ENCODE measurements at regions not wholly inside any gene's neighbourhood (a gene's known extent, or its start where the extent isn't known, plus 50 kb on each side); places are given as distances from the start of the nearest gene placed in this dataset.

DNA sequence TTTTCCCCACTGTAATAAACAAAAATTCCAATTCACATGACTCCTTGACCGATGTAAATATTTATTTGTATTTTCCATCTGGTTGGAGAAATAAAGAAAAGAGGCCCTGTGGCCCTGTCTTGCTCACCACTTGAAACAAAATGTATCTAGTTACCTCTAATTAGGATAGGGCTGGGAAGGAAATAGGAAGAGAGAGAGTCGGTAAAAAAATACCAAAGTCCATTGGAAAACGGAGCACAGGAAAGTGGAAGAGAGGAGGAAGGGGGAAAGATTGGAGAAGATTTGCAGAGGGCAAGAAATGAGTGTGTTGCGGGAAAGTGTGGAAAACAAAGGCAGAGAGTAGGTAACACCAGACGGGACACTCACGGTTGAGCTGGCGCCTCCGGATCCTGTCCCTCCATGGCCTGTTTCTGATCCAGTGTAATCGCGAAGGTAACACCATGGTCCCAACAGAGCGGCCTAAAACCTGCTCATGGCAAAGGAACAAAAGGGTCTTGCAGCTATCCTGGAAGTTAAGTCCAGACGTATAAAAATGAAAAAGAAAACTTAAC is 105.8 kb upstream of the RIPOR2 start:
- DNase-seq, result peak; percentile 77

DNA sequence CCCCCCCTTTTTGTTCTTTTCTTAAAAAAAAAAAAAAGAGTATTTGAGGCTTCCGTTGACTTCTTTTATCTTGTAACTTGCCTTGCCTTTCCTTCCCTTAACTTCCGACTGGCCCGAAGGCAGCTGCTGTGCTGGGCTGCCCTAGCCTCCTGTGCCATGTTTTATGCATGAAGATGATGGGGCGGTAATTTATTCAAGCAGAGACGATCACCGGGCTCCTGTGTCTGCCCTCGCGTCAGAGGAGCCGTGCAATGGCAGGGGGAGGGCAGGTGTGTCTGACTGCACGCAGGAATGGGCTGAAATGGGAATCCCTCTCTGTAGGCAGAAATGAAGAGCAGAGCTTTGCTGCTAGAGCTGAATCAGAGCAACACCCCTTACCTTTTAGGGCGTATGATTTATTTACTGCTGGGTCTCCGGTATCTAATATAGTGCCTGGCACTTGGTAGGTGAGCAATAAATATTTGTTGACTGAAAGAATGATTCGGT is 106.3 kb upstream of the RIPOR2 start:
- peak; percentile 93 for DNase-seq

DNA sequence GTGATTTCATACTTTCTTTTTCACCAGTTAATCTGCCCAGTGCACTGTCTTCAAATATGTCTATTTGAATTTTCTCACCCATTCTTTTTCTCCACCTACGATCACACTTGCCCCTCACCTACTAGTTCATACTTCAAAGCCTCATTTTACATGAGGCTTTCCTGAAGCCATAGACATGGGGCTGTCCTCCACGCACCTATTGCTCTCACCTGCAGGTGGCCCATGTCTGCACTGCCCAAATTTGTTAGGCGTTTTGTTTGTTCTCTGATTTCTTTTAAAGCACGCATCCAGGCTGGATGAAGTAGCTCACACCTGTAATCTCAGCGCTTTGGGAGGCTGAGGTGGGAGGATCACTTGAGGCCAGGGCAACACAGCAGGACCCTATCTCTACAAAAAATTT is 106.8 kb upstream of the RIPOR2 start:
- DNase-seq, result peak; percentile 75

DNA sequence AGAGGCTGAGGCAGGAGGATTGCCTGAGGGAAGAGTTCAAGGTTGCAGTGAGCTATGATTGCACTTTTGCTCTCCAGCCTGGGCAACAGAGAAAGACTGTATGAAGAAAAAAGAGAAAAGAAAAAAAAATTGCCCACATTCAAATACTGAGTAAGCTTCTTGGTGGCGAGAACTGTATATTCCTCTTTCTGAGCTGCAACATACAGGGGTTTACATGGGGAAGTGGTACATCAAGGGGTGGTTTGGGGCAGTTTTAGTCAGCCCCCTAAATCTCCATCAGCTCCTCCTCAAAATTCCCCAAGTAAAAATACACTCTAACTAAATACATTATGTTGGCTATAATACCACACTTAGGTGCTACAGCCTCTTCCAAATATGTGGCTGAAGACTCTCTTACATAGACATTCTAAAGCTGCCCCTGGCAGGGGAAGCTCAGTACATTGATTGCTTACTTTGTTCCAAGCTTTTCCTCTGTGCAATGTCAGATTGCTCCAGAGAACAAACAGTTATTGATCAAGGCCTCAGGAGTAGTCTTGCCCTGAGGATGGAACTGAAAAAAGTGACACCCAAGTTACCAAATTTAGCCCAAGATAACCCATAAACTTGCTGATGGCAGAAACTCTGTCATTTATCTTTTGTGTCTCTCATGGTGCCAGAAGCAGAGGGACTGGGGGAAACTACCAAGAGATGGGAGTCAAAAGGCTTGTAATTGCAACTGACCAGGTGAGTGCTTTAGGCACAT is 107.4 kb upstream of the RIPOR2 start:
- no peak for DNase-seq

DNA sequence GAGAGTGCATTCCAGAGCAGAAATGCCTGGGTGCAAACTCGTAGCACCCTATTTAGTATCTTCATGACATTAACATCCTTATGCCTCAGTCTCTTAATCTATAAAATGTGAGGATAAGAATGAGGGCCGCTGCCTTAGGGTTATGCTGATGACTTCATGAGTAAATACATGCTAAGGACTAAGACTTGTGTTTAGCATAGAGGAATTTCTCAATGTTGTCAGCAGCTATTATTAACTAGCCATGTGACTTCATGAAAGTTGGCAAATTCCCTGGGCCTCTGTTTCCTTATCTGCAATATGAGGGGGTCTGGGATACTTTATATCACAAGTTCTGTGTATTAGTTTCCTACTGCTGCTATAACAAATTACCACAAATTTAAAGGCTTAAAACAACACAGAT is 108.1 kb upstream of the RIPOR2 start:
- DNase-seq, result no peak

DNA sequence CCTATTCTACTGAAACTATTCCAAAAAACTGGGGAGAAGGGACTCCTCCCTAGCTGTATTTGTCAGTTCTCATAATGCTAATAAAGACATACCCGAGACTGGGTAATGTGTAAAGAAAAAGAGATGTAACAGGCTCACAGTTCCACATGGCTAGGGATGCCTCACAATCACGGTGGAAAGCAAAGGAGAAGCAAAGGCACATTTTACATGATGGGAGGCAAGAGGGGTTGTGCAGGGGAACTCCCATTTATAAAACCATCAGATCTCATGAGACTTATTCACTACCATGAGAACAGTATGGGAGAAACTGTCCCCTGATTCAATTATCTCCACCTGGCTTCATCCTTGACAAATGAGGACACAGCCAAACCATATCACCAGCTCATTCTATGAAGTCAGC is 111.2 kb upstream of the RIPOR2 start:
- DNase-seq, result no peak

DNA sequence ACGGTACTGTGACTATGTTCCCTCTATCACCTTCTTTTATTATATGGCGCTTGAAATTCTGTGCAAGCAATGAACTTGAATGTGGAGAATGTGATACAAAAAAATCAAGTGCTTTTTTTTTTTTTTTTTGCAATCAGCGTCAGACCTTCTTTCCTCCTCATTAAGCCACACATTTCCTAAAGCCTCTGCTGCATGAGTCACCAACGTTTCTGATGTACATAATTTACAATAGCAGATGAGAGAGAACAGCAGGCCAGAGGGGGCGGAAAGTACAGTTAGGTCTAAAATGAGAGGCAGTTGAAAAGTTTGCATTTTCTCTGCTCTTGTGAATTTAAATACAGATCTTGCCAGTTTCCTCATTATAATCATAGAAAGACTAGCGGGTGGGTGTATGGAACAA is 114.6 kb upstream of the RIPOR2 start:
- peak; percentile 47 for DNase-seq

DNA sequence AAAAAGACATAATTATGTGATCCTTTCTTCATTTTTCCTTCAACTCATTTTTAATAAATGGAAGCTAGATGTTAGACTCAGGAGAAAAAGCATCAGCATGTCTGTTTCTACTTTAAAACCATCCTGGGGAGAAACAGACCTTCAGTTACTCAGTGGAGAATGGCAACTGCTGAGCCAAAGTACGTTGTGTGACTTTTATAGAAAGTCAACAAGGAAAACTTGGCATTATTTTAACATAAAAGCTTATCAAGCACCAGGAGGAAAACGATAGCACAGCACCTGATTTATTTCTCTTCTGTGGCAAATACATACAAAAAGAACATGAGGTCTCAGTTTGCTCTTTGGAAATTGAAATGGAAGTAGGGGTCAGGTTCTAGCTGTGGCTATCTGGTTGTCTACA is 115.3 kb upstream of the RIPOR2 start:
- no peak for DNase-seq

DNA sequence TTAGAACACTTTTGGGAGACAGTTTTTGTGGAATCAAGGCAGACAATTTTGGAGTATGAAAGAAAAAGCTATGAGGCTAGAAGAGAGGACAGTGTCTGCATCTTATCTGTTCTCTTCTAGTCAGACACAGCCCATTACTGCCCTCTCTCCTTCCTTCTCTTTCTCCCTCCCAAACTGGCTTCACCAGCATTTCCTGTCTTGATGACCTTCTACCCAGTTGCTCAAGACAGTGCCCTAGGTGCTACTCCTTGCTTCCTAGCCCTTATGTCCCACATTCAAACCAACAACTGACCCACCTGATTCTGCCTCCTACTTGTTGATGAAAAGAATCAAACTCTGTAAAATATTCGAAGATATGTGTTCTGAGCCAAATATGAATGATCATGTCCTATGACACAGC is 116.4 kb upstream of the RIPOR2 start:
- no peak for DNase-seq

DNA sequence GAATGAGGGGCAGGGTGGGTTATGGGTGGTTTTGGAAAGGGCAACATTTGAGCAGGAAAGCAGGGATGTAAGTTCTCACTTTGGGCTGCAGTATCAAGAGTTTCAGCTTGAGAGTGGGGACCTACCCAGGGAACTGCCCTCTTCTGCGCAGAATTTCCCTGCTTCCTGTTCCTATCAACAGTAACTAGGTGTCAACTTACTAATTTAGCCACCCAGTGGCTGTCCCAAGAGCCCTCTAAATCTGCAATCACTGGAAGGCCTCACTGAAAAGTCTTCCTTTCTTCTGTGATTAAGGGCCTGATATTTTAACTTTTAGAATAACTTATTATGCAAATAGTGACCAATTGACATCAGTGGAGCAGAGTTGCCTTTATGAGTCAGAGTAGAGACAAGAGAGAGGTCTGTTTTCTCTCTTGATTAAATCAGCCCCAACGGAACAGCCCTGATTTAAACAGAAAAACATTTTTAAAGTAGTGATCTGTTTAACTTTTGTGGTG is 118.2 kb upstream of the RIPOR2 start:
- peak; percentile 55 for DNase-seq

DNA sequence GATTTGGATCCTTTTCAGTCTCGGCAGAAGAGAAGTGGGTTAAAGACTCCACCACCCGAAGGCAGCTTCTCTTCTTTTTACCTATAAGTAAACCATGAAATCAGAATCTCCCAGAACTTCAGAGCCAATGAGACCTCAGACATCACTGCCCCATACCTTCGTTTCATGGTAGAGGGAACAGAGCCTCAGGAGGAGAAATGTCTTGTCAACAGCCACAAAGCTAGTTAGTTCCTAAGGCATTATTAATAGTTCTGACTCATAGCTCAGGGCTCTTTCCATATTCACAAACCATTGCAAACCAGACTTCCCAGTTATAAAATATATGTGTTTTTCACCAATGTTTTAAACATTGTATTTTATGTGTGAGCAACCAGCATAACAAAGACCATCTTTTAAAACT is 118.7 kb upstream of the RIPOR2 start:
- DNase-seq, result no peak

DNA sequence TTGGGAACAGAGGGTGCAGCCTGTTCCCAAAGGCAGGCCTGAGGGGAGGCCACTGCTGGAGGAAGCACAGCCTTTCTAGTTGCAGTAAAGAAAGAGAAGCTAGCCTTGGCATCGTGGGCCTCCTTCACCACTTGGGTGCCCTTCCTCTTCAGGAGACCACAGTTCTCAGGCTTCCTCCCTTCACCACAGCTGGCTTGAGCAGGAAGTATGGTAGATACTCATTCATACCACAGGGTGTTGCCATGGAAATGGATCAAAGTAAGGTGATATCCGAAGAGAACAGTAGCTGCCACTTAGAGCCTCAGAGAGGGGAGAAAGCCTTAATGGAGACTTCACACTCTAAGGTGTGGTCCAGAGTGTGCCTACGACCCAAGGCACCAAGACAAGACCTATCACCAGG is 120.4 kb upstream of the RIPOR2 start:
- no peak for DNase-seq

DNA sequence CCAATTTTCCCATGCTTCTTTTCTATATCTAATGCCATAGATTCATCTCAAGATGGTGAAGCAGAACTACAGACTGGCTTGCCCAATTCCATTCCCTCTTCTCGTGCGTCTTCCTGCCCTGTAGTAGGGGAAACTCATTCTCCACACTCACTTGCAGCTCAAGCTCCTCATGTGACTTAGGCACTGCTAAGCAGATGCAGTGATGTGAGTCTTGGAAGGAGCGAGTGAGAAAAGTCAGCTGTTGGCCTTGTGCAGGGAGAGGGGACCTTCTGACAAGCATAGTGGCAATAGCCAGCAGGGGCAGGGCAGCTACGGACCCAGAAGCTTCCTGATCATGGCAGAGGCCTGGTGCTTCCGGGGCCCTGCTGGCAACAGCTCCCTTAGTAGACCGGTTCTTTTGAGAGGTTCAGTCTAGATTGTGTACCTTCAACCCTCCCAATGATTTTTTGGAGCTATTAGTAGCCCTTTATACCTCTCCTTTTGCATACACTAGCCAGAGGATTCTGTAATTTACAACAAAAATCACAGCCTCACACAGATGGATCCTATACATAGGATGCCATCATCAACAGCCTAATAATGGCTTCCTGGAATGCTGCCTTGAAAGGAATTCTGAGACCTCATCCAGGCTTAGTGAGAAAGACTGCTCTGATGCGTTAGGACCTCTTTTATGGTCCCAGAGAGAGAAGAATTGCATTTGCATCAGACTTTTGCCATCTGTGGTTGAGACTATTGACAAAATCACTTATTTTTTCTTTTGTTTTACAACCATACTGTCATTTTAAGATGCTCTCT is 121.5 kb upstream of the RIPOR2 start:
- DNase-seq, result no peak

DNA sequence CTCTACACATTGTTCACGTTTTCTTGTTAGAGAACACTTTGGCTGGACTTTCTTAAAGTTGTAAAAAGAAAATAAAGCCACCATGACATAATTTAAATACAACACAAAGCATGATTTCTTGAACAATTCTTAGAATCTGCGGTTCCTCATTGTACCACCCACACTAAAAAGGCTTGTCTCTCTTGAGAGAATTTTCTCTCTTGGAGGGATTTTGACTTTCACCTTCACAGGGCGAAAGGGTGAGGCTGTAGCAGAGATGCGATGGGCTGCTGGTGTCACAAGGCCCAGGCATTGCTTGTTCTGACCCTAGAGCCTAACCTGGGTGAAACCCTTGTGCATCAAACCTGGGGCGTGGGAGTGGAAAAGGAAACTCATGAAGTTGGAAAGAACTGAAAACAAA is 122.7 kb upstream of the RIPOR2 start:
- DNase-seq, result no peak

DNA sequence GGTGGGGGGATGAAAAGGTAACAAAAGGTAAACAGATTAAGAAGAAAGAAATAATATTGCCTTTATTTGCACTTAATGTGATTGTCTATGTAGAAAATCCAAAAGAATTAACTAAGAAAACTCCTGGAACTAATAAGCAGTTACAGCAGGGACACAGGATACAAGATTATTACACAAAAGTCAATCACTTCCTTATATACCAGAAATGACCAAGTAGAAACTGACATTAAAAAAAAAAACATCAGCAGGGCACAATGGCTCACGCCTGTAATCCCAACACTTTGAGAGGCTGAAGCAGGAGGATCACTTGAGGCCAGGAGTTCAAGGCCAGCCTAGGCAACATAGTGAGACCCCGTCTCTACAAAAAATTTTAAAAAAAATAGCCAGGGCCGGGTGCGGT is 123.2 kb upstream of the RIPOR2 start:
- no peak for DNase-seq

DNA sequence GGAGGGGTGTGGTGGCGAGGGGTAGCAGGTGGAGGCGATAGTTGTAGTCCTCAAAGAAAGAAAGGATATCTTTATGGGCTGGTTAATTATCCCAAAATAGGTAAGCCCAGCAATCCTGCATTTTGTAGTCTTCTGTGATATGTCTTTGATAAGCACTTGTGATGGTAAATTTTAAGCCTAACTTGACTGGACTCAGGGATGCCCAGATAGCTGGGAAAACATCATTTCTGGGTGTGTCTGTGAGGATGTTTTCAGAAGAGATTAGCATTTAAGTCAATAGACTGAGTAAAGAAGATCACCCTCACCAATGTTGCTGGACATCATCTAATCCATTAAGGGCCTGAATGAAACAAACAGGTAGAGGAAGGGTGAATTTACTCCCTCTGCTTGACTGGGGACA is 124.8 kb upstream of the RIPOR2 start:
- no peak for DNase-seq

DNA sequence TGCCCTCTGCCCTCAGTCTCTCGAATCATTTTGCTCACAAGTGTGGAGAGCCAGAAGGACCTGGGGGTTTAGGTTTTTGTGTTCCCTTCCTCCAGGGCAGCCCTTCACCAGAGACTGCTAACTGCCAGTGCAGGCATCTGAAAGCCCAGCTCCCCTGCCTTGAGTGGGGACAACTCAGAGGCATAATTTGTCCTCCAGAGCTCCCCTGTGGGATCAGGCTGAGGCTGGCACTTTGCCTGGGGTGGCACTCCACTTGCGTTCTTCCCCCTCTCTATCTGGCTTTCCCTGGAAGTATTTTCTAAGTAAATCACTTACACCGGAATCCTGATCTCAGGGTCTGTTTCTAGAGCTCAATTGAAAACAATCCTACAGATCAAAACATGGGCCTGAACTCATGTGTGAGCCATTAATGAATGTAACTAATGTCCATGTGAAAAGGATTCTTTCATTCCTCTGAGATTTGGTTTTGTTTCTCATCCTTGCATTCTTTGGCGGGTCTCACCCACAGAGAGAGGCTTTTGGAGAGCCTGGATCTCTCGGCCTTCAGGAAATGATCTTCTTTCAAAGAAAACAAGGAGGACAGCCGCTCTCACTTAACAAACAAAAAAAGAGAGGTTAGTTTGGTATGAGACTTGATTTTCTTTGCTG is 125.7 kb upstream of the RIPOR2 start:
- DNase-seq, result no peak

DNA sequence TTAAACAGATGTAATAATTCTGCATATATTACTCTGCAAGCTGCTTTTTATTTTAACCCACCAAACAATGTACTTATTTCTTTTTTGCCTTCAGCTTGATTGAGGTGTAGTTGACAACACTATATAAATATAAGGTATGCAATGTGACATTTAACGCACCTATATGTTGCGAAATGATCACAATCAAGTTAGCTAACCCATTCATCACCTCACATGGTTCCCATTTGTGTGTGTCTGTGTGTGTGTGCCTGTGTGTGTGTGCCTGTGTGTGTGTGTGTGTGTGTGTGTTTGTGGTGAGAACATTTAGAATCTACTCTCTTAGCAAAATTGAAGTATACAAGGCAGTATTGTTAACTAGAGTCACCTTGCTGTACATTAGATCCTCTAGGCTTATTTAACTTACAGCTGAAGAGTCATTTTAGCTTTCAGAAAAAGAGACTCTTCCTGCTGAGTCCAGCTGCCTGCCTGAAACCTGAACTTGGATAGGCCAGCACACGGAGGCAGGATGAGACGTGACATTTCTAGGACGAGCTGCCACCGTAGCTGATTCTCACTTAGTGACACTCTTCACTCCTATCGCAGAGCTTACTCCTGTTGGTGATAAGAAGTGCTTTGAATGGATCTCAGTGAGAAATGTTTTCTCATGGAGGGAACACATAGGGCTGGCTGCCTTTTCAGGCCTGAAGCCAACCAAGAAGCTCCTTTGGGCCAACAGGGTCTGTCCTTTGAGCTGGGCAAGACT is 126.5 kb upstream of the RIPOR2 start:
- peak; percentile 11 for DNase-seq

DNA sequence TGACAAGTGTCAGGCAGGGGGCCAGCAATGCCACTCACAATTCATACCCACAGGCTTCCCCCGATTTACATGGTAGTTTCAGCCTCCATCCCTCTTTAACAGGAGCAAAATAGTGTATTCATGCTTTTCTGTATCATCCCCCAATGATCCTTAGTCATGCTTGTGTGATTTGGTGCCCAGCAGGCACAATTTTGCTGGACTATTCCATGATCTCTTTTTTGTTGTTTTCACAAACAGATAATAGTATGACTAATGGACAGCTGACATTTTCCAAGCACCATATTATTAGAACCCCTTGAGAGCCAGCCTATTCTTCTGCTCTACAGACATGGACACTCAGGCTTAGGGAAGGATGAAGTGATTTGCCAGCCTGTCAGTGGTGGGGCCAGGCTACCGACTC is 128.2 kb upstream of the RIPOR2 start:
- no peak for DNase-seq

DNA sequence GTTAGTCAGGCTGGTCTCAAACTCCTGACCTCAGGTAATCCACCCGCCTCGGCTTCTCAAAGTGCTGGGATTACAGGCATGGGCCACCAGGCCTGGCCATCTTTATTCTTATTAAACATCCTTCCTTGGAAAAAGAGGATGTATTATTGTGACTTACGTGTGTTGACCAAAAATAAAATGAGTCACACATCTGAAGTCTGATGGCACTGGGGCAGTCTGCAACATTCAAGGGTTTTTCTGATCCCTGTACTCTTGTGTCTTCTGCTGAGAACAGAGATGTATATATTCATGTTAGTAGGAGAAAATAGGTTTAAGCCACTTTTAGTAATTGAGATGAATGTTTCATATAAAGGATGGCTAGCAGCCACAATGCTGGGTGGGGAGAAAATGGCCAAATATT is 129.9 kb upstream of the RIPOR2 start:
- DNase-seq, result no peak

DNA sequence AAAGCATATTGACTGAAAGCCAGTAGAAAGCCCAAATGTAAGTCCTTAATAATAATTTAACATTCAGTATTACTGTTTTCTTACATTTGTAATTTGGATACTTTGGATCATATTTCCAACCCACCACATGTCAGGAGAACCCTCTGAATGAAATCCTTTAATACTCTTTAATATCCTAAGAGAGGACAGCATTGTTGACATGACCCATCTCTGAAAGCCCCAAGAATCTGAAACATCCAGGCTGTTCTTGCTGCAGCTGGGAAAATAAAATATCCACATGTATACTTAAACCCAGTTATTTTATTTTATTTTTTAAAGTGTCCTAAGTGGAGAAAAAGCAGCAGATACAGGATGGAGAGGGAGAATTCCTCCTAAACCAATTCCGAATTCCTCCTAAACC is 130.8 kb upstream of the RIPOR2 start:
- no peak for DNase-seq

DNA sequence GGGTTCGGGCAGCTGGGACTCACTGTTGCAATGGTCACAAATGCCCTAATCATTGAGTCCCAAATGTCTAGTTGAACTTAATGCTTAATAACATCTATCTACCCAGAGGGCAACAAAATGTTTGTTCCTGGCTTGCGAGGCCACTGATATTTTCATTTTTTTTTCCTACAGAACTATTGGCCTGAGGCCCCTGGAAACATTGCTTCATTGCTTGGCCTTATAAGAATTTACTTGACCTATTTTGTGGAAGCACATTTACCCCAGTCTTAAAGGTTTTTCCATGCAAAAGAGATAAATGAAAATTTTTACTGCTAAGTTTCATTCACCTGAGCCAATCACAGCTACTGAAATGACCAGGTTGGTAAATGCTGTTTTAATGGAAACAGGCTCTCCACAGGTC is 133.1 kb upstream of the RIPOR2 start:
- no peak for DNase-seq
